H9 (cell line): ENCODE measurements at regions not wholly inside any gene's neighbourhood (a gene's known extent, or its start where the extent isn't known, plus 50 kb on each side); places are given as distances from the start of the nearest gene placed in this dataset.

Experiments used
- DNase-seq: peaks from one replicate; pipeline ENCODE4 v3.0.0-alpha.2; 2017
- H2AFZ ChIP-seq: one replicate; pipeline ENCODE4 v1.6.1; 2013; ENCODE audit warnings: mild to moderate bottlenecking, low read length, control low read depth, moderate library complexity
- H2AK5ac ChIP-seq: 2 replicates; pipeline ENCODE4 v1.6.1; 2013; ENCODE audit warnings: low read length, control low read depth, mixed read lengths; ENCODE audit not compliant: insufficient read length
- H2BK120ac ChIP-seq: one replicate; pipeline ENCODE4 v1.6.1; 2013; ENCODE audit warnings: low read depth, mild to moderate bottlenecking, low read length, control low read depth, inconsistent platforms; ENCODE audit not compliant: poor library complexity, severe bottlenecking
- H2BK12ac ChIP-seq: 2 replicates; pipeline ENCODE4 v1.6.1; 2013; ENCODE audit warnings: low read length, control low read depth, mixed read lengths, low read depth; ENCODE audit not compliant: insufficient read length
- H2BK15ac ChIP-seq: 2 replicates; pipeline ENCODE4 v1.6.1; 2013; ENCODE audit warnings: low read depth, low read length, control low read depth
- H2BK20ac ChIP-seq: one replicate; pipeline ENCODE4 v1.6.1; 2013; ENCODE audit warnings: low read depth, mild to moderate bottlenecking, low read length, control low read depth, inconsistent platforms; ENCODE audit not compliant: poor library complexity, severe bottlenecking
- H2BK5ac ChIP-seq: 2 replicates; pipeline ENCODE4 v1.6.1; 2013; ENCODE audit warnings: low read length, control low read depth, mixed read lengths; ENCODE audit not compliant: insufficient read length
- H3K14ac ChIP-seq: 2 replicates; pipeline ENCODE4 v1.6.1; 2013; ENCODE audit warnings: low read length, control low read depth; ENCODE audit not compliant: insufficient read depth
- H3K18ac ChIP-seq: 2 replicates; pipeline ENCODE4 v1.6.1; 2013; ENCODE audit warnings: low read depth, mild to moderate bottlenecking, mixed read lengths, low read length, control low read depth; ENCODE audit not compliant: insufficient read length
- H3K23ac ChIP-seq: 2 replicates; pipeline ENCODE4 v1.6.1; 2013; ENCODE audit warnings: low read length, control low read depth, mixed read lengths, low read depth; ENCODE audit not compliant: insufficient read length
- H3K23me2 ChIP-seq: 2 replicates; pipeline ENCODE4 v1.6.1; 2013; ENCODE audit warnings: low read depth, mild to moderate bottlenecking, mixed read lengths, low read length, control low read depth; ENCODE audit not compliant: insufficient read length, poor library complexity, severe bottlenecking
- H3K27ac ChIP-seq: 2 replicates; pipeline ENCODE4 v1.5.1; 2013; ENCODE audit warnings: low read length, control low read depth, mixed read lengths, low read depth; ENCODE audit not compliant: insufficient read length
- H3K27me3 ChIP-seq: 2 replicates; pipeline ENCODE4 v1.6.1; 2013; ENCODE audit warnings: low read length, control low read depth, inconsistent platforms; ENCODE audit not compliant: insufficient read depth
- H3K4ac ChIP-seq: 2 replicates; pipeline ENCODE4 v1.6.1; 2013; ENCODE audit warnings: low read depth, mild to moderate bottlenecking, control low read depth, inconsistent platforms, low read length, moderate library complexity
- H3K4me1 ChIP-seq: 2 replicates; pipeline ENCODE4 v1.6.1; 2013; ENCODE audit warnings: low read length, control low read depth, inconsistent platforms; ENCODE audit not compliant: insufficient read depth
- H3K4me2 ChIP-seq: 2 replicates; pipeline ENCODE4 v1.6.1; 2013; ENCODE audit warnings: low read length, control low read depth, mixed read lengths; ENCODE audit not compliant: insufficient read length, insufficient read depth
- H3K56ac ChIP-seq: 2 replicates; pipeline ENCODE4 v1.6.1; 2013; ENCODE audit warnings: low read depth, mild to moderate bottlenecking, mixed read lengths, low read length, control low read depth; ENCODE audit not compliant: insufficient read length
- H3K79me1 ChIP-seq: 2 replicates; pipeline ENCODE4 v1.6.1; 2013; ENCODE audit warnings: low read depth, mild to moderate bottlenecking, moderate library complexity, low read length, control low read depth, inconsistent platforms; ENCODE audit not compliant: insufficient read depth, poor library complexity, severe bottlenecking
- H3K79me2 ChIP-seq: 2 replicates; pipeline ENCODE4 v1.6.1; 2013; ENCODE audit warnings: low read length, control low read depth, inconsistent platforms; ENCODE audit not compliant: insufficient read depth
- H3K9ac ChIP-seq: 2 replicates; pipeline ENCODE4 v1.6.1; 2013; ENCODE audit warnings: low read length, control low read depth, mixed read lengths; ENCODE audit not compliant: insufficient read length; ENCODE audit errors: extremely low read depth
- H3K9me3 ChIP-seq: one replicate; pipeline ENCODE4 v1.6.1; 2013; ENCODE audit warnings: low read depth, low read length, inconsistent platforms; ENCODE audit not compliant: control insufficient read depth
- H3T11ph ChIP-seq: one replicate; pipeline ENCODE4 v1.6.1; 2013; ENCODE audit warnings: mild to moderate bottlenecking, low read length, control low read depth, inconsistent platforms
- H4K20me1 ChIP-seq: one replicate; pipeline ENCODE4 v1.6.1; 2013; ENCODE audit not compliant: control insufficient read depth, insufficient read length, insufficient read depth
- H4K5ac ChIP-seq: 2 replicates; pipeline ENCODE4 v1.6.1; 2013; ENCODE audit warnings: low read depth, mild to moderate bottlenecking, mixed read lengths, low read length, control low read depth; ENCODE audit not compliant: insufficient read length
- H4K8ac ChIP-seq: replicated peaks from 2 replicates; pipeline ENCODE4 v1.6.1; 2013; ENCODE audit warnings: low read length, control low read depth, mixed read lengths, low read depth; ENCODE audit not compliant: insufficient read length
- H4K91ac ChIP-seq: 2 replicates; pipeline ENCODE4 v1.6.1; 2013; ENCODE audit warnings: low read depth, mild to moderate bottlenecking, moderate library complexity, mixed read lengths, low read length, control low read depth; ENCODE audit not compliant: insufficient read length
- H3K27ac Mint-ChIP-seq, 3 experiments: 2 replicates in 2 of 3; 3 replicates in 1 of 3; pipeline ENCODE4 v1.8.0; 2020 to 2021; ENCODE audit warnings: mixed read lengths in 3 of 3, mild to moderate bottlenecking in 1 of 3, moderate library complexity in 1 of 3
- H3K27me3 Mint-ChIP-seq: 2 replicates; pipeline ENCODE4 v1.8.0; 2021; ENCODE audit warnings: low read depth, mild to moderate bottlenecking, moderate library complexity, mixed read lengths
- H3K36me3 Mint-ChIP-seq, 3 experiments: 2 replicates in 2 of 3; 3 replicates in 1 of 3; pipeline ENCODE4 v1.8.0; 2020 to 2021; ENCODE audit warnings: low read depth in 3 of 3, mixed read lengths in 3 of 3; ENCODE audit not compliant: insufficient read depth in 1 of 3
- H3K4me1 Mint-ChIP-seq, 2 experiments: 2 replicates each; pipeline ENCODE4 v1.8.0; 2020; ENCODE audit warnings: mixed read lengths in 2 of 2
- H3K4me3 Mint-ChIP-seq, 2 experiments: 2 replicates in 1 of 2; 3 replicates in 1 of 2; pipeline ENCODE4 v1.8.0; 2020 to 2021; ENCODE audit warnings: mild to moderate bottlenecking in 2 of 2, mixed read lengths in 2 of 2, moderate library complexity in 1 of 2
- H3K9me3 Mint-ChIP-seq, 2 experiments: 2 replicates in 1 of 2; 3 replicates in 1 of 2; pipeline ENCODE4 v1.8.0; 2020; ENCODE audit warnings: mild to moderate bottlenecking in 2 of 2, mixed read lengths in 2 of 2, moderate library complexity in 1 of 2
- WGBS: extraction: QIAGEN DNeasy Blood & Tissue Kit; methylation state at CpG from one replicate; pipeline ENCODE4 v1.1.7; 2013; ENCODE audit warnings: missing lambda C conversion rate, low lambda C conversion rate, mixed read lengths; ENCODE audit not compliant: insufficient read length; ENCODE audit errors: extremely low coverage; 5-methylcytosine and 5-hydroxymethylcytosine counted together
- TF ChIP-seq, protein P1 (sequence below): fragments of 200-600 bp; sonication (generic); conservative IDR thresholded peaks from 3 replicates; pipeline ENCODE4 v1.8.0; 2021; ENCODE audit warnings: antibody characterized with exemption, mild to moderate bottlenecking

DNA sequence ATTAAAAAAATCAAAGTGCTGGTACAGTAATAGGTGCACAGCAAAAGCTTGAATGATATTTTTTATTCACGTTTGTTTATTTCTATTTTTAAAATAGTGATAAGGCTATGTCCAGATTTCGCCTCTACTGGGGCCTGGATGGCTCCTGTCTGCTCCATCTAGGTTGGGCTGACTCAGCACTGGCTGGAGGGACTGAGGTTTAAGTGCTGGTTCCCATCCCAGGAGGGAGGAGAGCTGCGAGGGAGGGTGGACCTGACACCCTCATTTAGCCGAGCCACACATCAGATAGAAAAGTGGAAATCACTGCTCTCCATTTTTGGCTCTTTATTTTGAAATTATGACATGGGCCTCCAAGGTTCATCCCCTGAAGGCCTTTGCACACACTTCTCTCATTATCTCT is 95.4 kb upstream of the AGBL1 start:
- H3K9ac ChIP-seq = no peak overlapping the region
- no peak overlapping the region for H3K4ac ChIP-seq
- H3K23me2 ChIP-seq = no peaks in the 10 kb centered on the region
- H2BK20ac ChIP-seq = no peak overlapping the region
- H4K5ac ChIP-seq = no peak overlapping the region
- no peak overlapping the region for H3K4me2 ChIP-seq
- Mint-ChIP-seq H3K36me3 (peaks cover 0 to 8% (median 3%) of the 10 kb centered on the region in 3 experiments; a peak in 3 of 7 replicates), H3K4me1 (peaks cover 0 to 3% of the 10 kb centered on the region in 2 experiments; a peak in 3 of 4 replicates), H3K9me3 (peaks cover 7 to 8% of the 10 kb centered on the region in 2 experiments; a peak in 4 of 5 replicates), H3K27ac (no peak overlapping the region), H3K4me3 (no peak overlapping the region), H3K27me3 (peaks cover 2% of the 10 kb centered on the region)
- no peak overlapping the region for H2BK15ac ChIP-seq
- H2BK12ac ChIP-seq = no peak overlapping the region
- H4K20me1 ChIP-seq = no peaks in the 10 kb centered on the region
- DNase-seq = no peak
- no peak overlapping the region for H3K27ac ChIP-seq
- no CpG with 5 or more reads among the region's 4 CpGs for WGBS
- H4K91ac ChIP-seq = no peak overlapping the region
- no peak overlapping the region for H2AK5ac ChIP-seq
- no peak overlapping the region for H3K18ac ChIP-seq
- H3K27me3 ChIP-seq = no peaks in the 10 kb centered on the region
- H3K9me3 ChIP-seq = no peaks in the 10 kb centered on the region
- H3K79me1 ChIP-seq = no peaks in the 10 kb centered on the region
- no peak overlapping the region for H2BK120ac ChIP-seq
- TF ChIP-seq, protein P1, sequence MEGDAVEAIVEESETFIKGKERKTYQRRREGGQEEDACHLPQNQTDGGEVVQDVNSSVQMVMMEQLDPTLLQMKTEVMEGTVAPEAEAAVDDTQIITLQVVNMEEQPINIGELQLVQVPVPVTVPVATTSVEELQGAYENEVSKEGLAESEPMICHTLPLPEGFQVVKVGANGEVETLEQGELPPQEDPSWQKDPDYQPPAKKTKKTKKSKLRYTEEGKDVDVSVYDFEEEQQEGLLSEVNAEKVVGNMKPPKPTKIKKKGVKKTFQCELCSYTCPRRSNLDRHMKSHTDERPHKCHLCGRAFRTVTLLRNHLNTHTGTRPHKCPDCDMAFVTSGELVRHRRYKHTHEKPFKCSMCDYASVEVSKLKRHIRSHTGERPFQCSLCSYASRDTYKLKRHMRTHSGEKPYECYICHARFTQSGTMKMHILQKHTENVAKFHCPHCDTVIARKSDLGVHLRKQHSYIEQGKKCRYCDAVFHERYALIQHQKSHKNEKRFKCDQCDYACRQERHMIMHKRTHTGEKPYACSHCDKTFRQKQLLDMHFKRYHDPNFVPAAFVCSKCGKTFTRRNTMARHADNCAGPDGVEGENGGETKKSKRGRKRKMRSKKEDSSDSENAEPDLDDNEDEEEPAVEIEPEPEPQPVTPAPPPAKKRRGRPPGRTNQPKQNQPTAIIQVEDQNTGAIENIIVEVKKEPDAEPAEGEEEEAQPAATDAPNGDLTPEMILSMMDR = no peak
- H3K23ac ChIP-seq = no peak overlapping the region
- no peaks in the 10 kb centered on the region for H3K4me1 ChIP-seq
- H2BK5ac ChIP-seq = no peak overlapping the region
- H3K14ac ChIP-seq = no peak overlapping the region
- no peak overlapping the region for H2AFZ ChIP-seq
- H4K8ac ChIP-seq = no peak overlapping the region
- H3T11ph ChIP-seq = no peak overlapping the region
- H3K79me2 ChIP-seq = no peaks in the 10 kb centered on the region
- H3K56ac ChIP-seq = no peak overlapping the region
